ENCODE measurements at regions not wholly inside any gene's neighbourhood (a gene's known extent, or its start where the extent isn't known, plus 50 kb on each side); places are given as distances from the start of the nearest gene placed in this dataset.

DNA sequence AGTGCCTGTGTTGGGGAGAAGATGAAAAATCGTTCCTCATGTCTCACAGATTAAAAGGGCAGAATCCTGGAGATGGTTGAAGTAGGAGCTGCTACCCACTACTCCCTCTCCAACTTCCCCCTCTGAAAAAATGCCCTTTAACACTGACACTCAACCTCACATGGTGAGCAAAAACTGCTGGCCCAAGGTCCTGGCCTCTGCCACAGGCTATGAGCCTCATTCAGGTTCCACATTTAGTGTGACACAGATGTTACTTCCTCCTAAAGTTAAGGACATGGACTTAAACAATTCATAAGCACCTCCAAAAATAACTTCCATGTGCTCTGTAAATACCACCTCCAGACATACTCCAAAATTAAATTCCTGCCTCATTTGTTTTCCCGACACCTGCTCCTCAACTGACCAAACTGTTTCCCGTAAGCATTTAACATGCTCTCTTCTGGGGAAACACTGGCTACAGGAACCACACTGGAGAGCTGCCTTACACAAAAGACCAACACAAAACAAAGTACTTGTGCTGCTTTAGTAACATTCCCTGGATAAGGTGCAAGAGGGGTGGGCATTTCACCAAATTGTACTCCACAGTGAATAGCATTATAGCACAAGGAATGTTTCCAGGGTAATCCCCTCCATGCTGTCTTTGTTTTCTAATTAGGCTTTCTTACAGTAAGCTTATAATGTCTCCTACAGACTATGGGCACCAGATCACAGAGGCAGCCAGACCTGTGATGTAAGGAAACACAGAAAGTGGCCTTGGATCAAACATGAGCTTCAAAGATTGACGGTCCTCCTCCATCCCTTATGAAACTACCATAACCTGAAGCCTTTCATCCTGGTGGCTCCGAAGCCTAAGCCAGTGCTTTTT, 57.0 kb downstream of the PHLDA1 start:
- no peak for DNase-seq

DNA sequence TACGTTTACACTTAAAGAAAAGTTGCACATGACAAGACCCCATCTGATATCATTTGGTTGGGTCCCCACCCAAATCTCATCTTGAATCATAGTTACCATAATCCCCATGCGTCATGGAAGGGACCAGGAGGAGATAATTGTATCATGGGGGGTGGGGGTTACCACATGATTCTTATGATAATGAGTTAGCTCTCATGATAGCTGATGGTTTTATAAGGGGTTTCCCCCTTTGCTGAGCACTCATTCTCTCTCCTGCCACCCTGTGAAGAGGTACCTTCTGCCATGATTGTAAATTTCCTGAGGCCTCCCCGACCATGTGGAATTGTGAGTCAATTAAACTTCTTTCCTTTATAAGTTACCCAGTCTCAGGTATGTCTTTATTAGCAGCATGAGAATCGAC, 60.3 kb downstream of the PHLDA1 start:
- no peak for DNase-seq

DNA sequence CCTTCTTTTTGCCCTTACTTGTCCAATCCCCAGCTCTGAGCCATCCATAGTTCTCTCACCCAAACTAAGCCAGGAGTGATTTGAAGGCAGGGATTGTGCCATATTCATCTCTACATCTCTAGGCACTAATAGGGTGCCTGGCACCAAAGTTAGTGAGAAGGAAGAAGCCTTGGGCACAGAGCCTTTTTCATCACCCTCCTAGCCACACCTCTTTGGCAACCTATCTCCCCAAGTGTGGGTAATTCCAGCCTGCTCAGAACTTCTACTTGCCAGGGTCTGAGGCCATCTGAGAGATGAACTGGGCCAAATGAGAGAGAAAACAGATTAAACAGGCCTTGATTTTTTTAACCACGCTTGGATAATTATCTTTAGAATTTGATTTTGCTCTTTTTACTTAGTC, 61.3 kb downstream of the PHLDA1 start:
- no peak for DNase-seq

DNA sequence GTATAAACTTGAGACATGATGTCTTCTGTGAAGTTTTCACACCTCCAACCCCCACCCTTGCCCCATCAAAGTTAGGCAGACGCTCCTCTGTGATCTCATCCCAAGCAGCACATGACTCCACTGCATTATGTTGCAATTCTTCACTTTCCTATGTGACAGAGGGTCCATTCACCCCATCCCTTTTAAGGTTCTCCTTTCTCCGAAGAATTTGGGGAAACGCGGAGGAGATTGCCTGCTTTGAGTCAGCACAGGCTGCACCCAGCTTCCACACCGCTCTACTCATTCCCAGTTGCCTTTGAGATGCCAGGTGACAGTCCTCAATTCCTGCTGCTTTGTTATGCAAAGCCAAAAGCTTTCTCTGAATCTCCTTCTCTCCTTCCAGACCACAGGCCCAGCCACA, 61.8 kb downstream of the PHLDA1 start:
- no peak for DNase-seq

DNA sequence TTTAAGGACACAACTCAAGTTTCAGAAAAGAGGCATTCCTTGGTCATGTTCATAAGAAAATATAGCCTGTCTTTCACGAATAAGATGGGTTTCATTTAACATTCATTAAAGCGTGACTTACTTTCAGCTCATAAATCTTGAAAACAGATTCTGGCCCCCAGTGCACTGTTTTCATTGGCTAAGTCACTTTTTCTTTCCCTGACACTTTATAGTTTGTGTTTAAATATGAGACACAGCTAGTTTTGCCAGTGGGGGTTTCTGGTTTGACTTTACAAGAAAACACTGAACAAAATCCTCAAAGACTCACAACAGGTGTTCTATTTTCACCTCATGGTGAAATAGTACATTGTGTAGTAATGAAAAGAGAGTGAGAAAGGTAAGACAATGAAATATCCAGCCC, 65.9 kb downstream of the PHLDA1 start:
- DNase-seq, result no peak

DNA sequence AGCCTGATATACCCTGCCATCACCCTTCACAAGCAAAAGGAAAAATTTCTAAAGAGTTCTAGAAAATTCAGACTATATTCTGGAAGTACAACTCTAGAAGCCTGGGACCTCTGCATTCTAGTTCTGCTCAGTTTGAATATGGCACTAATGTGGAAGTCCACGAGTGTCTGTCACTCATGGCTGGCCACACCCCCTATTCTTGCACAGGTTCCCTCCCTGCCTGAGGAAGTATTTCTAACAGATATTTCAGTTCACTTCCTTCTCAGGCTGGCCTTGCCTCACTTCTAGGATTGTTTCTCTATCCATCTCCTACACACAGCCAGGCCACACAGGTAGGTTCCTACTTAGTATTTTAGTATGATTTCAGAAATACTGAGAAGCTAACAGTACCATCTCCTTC, 67.4 kb downstream of the PHLDA1 start:
- DNase-seq, result no peak

DNA sequence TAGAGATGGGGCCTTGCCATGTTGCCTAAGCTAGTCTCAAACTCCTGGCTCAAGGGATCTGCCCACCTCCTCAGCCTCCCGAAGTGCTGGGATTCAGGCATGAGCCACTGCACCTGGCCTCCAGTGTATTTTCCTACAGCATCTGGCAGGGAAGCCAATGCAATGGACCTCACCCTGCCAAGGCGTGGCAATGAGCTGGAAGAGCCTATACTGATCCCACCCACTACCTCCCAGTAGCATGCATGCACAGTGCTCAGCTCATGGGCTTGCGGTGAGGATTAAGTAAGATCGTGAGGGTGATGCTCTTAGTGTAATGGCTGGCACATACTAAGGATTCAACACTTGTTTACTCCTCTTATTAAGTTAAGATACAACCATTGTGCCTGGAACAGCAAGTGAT, 69.7 kb downstream of the PHLDA1 start:
- DNase-seq, result no peak

DNA sequence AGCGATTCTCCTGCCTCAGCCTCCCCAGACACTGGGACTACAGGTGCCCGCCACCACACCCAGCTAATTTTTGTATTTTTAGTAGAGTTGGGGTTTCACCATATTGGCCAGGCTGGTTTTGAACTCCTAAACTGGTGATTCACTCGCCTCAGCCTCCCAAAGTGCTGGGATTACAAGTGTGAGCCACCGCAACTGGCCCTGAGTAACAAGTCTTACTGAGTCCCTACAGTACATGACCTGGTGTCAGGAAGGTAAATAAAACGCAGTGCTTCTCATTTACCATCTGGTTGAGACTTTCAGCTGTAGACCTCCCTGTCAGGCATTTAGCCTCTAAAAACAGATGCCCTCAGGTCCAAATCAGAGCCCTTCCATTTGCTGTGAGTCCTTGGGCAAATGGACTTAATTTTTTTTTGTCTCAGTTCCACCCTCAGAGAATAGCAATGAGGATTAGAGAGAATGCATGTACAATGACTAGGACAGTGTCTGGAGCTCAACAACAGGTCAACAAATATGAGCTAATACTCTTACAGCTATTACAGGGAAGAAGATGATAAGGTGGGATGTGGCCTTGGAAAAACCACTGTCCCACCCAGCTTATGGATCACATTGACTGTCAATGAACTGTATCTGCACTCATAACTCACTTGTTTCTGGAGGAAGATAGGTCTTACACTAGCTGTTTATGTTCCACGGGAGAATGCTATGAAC, 70.5 kb downstream of the PHLDA1 start:
- no peak for DNase-seq

DNA sequence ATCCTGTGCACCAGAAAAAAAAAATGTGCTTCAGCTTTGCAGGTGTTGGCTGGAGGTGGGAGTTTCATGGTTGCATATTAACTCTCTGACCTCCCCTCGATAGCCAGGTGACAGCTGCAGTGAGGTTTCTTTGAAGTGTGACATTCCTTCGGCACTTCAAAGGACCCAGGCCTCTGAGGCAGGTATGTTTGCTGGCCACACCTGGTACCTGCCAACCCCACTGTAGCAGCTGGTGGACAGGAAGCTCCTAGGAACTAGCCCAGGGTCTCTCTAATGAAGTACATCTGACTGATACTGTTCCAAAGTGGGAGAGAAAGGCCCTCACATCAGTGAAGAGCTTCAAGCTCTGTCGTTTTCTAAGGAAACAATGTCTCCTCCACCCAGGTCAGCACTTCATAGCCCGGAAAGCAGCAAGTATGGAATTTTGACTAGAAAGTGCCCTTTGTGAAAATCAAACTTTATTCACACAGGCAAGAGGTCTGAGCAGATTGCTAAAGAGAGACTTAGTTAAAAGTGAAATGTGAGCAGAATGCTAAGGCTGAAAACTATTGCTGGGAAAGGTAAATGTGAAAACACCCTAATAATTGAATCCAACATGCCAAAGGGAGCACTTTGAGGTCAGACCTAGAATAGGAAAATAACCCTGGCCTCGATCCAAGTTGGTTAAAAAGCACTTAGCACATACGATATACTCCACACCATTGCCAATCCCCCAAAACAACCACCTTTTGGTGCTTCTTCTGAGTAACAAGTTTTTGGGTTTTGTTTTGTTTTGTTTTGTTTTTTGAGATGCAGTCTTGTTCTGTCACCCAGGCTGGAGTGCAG, 71.3 kb downstream of the PHLDA1 start:
- DNase-seq, result no peak

DNA sequence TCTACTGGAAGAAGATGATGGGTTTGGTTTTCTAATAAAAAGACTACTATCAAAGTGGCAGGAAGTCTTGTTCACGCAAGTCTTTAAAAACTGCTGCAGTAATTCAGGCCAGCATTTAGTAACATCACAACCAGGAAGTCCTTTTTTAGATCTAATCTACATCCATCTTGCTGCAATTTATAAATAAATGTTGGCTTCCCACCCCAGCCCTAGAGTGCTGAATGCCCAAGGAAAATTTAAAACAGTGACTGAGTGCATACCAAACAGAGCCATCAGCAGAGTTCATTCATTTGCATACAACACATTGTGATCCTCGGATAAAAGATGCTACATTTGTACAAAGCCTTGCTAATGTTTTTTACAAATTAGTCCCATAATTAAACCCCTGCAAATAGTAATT, 72.1 kb downstream of the PHLDA1 start:
- no peak for DNase-seq

DNA sequence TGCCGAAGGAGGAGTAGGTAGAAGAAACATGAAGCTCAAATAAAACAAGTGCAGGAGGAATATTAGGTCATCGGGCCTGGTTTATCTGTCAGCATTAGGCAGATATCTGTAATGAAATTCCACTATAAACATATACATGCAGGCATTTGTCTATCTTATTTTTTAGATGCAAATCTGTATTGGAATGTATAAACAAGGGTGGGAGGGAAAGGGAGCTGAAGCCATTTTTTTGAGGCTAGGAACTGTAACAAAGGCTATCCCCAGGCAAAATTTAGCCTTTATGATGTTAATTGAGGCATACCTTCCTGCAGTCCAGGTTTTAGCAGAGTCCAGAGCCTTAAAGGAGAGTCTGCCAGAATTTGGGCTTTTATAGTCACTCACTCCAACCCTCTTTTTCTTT, 72.5 kb downstream of the PHLDA1 start:
- DNase-seq, result no peak

DNA sequence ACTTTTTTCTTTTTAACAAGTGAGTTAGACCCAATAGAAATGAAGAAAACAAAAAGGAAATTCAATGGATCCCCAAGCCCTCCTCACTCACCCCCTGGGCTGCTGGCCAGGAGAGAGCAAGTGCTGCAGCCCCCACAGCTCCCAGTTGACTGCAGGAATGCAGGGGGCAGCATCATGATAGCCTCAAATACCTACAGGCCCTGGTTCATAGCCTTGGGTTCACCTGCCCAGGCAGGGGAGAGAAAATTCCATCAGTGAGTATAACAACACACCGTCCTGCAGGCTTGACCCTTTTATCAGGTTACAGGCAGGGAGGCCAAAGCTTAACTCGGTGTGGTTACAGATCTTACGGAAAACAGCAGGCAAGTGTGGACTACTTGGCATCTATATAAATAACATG, 76.3 kb downstream of the PHLDA1 start:
- no peak for DNase-seq

DNA sequence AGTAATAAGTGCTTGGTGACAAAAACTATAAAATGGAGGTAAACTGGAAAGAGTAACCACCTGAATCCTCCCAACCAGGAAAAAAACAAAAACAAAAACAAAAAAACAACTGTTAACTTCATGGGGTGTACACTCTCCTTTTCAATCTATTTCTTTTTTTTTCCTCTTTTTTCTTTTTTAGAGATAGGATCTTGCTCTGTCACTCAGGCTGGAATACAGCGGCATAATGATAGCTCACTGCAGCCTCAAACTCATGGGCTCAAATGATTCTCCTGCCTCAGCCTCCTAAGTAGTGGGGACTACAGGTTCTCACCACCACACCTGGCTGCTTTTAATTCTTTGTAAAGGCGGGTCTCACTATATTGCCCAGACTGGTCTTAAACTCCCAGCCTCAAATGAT, 76.8 kb downstream of the PHLDA1 start:
- DNase-seq, result no peak

DNA sequence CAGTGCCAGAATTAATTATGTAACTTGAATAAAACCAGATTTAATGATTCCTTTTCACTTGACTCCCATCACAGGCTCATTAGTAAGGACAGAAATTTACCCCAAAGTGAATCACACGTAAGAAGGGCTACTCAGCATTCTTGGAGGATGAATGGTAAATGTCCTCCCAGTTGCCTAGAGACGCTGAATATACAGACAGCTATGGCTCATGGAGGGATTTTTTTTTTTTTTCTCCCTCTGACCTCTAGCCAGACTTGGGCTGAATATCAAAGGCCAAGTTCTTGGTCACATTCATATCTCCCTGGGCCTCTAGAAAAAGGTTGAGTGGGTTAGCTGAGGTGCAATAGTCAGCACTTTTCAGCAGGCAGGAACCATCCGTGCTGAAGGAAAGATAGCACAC, 77.5 kb downstream of the PHLDA1 start:
- no peak for DNase-seq

DNA sequence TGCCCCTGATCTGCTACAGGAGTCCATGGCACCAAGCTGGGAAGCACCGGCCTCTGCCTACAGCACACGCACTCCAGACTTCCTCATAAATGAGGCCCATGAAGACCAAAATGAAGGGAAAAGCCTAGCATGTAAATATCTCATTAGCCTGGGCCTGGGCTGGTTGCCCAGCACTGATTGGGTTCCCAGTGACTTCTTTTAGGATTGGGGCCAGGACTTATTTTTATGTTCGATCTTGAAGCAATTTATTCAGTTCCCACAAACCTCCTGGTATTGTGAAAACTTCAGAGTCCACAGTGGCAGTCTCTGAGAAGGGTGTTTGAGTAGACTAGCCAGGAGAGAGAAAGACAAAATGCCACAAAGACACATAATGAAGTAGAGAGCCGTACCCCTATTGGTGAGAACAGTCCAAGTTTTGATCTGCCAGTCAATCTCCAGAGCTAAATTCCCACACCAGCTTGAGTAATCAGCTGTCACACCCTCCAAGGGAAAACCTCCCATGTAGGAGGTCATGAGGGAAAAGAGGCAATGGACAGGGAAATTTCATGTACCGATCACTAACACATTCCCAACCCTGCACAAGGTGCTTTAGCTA, 78.2 kb downstream of the PHLDA1 start:
- DNase-seq, result no peak

DNA sequence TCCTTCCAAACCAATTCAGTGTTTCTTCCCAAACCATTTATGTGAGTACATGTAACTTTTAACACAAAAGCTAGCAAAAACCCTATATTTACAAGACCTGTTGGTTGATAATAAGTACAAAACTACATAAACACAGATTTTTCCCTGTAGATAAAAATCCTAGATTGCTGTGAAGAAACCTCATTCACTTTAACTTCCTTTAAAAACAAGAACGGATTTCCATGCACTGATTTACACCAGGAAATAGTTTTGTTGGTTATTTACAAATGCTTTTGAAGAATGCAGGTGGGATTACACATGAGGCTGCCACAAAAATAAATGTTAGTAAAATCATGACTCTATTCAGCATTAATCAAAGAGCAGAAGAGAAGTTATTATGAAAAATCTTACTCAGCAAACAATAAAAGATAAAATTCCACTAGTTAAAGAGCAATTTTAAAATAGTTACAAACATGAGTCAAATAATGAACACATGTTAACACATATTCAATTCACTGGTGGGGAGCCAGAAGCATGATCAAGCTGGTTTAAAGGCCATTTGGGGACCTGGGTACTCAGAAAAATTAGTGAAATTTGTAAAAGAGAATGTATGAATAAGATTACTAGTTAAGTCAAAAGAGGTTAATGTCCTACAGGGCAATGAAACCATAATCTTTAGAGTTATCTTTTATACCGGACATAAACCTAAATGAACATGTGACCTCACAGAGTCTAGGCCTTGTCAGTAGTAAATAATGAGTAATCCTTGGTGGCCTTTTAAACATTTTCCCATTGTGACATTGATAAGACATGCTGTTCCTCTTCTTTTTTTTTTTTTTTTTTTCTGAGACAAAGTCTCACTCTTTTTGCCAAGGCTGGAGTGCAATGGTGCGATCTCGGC, 79.9 kb downstream of the PHLDA1 start:
- no peak for DNase-seq

DNA sequence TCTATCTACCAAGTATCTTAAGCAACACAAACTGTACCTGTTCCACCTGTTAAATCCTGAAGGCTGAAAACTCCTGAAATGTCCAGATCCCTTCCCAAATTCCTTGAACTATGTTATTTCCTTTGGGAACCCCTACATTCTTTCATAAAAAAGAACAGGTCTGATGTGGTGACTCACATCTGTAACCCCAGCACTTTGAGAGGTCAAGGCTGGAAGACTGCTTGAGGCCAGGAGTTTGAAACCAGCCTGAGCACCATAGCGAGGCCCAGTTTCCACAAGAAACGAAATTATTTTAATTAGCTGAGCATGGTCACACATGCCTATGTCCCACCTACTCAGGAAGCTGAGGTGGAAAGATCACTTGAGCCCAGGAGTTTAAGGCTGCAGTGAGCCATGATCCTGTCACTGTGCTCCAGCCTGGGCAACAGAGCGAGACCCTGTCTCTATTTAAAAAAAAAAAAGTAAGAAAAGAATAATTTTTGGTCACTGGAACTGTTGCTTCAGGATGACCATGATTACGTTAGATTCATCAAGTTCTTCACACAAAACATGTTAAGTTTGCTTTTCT, 84.3 kb downstream of the PHLDA1 start:
- DNase-seq, result no peak

DNA sequence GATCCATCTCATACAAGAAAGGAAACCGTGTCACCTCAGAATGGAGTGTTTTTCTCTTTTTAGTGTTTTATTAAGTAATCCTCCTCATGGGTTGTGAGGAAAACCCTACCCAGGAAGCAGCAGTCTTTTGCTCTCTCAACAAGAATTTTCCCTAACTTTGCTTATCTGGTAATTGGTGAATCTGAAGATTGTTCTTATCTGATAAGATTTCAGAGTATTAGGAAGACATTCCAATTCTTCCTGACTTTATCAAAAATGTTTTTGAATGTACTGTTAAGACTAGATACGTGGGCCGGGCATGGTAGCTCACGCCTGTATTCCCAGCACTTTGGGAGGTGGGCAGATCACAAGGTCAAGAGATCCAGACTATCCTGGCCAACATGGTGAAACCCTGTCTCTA, 86.0 kb downstream of the PHLDA1 start:
- no peak for DNase-seq

DNA sequence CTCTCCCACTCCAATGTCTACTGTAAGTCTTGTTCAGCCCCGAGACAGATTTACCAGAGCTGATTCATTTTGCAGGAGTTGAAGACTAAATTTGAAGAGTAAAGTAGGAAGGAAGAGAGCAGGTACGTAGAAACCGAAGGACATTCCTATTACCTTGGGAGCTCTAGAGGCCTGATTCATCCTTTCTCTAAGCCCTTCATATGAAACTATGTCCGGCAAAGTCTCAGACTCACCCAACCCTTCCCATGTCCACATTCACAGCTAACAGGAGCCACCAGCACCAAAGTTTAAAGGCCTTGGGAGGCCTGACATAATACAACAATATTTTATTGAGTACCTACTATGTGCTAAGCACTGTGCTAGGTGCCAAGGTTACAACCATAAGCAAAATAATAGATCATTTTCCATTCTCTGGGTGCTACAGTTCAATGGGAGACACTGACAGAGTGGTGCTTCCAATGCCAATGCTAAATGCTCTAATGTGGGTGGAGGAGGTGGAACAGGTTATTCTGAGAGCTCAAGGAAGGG, 86.6 kb downstream of the PHLDA1 start:
- DNase-seq, result no peak

DNA sequence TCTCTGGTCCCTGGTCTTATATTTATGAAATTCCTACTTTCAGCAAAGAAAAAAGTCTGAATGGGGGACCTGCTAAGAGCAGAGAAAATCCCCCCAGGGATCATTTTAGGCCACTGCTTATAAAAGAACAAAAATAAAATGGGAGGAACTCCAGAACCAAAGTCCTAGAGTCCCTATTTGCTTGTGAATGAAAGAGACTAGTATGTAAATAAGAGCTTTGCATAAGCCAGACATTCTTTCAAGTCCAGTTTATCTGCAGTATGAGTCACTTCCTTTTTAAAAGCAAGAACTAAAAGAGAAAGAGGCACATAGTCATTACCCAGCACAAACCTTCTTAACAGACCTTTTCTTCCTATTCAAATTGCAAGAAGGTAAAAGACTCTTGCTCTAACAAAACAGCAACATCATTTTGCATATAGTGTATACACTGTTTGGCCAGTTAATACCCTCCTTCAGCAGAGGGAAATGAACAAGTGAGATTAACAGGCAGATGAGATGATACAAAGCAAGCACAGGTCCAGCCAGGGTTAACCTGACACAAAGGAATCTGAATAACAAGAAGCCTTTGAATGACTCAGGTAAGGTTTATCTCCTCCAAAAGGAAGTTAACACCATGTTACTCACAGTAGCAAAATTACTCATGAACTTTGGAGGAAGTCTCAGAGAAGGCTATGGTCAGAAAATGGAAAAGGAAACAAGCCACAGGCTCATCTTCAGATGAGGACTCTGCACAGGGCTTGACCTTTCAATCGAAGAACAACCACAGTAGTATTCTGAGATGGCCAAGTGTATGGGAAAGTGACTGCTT, 87.3 kb downstream of the PHLDA1 start:
- DNase-seq, result no peak

DNA sequence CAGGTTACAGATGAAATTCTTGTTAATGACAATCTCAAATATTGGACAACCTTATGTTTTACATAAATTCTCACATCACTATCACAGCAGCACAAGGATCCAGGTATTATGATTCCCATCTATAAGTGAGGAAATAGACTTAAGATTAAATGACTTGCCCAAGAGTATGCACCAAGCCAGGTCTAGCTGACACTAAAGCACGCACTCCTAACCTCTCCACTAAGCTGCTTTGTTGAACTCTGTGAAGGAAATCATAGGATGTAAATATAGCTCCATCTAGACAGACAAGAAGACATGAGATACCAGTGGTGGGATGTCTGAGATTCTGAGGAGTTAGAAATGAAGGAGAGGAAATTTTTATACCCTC, 87.9 kb downstream of the PHLDA1 start:
- DNase-seq, result no peak

Data from stimulated activated CD8-positive, alpha-beta memory T cell treated with anti-CD3 and anti-CD28 coated beads, Interleukin-4, amount 100 ng/mL, for 48 hours (primary cell).